ENCODE measurements at regions not wholly inside any gene's neighbourhood (a gene's known extent, or its start where the extent isn't known, plus 50 kb on each side); places are given as distances from the start of the nearest gene placed in this dataset.

DNA sequence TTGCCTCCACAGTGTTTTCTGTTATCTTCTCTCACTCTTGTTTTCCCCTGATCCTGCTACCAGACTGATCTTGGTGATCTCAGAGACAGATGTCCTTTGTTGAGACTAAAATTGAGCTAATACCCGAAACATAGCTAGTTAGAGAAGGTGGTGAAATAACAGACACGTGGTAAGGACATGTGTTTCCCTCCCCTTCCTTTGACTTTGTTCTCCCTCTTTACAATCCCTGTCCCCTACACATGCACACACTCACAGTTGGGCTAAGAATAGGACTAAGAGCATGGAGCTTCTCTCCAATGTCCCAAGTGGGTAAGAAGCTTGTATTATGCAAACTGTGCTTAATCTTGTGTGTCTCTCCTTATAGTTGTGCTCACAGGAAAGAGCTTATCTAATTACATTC lies 1603.0 kb upstream of the C9orf72 start:
- in situ Hi-C loops (cut with HindIII; ENCODE audit: low pct_unique_long_range_greater_than_20kb, low sequenced_read_pairs), result no loop called here
- H3K4me1 ChIP-seq (ENCODE audit: control insufficient read depth, insufficient read depth, low read length), result no peaks in the 10 kb centered on the region
- TF ChIP-seq, protein P1, sequence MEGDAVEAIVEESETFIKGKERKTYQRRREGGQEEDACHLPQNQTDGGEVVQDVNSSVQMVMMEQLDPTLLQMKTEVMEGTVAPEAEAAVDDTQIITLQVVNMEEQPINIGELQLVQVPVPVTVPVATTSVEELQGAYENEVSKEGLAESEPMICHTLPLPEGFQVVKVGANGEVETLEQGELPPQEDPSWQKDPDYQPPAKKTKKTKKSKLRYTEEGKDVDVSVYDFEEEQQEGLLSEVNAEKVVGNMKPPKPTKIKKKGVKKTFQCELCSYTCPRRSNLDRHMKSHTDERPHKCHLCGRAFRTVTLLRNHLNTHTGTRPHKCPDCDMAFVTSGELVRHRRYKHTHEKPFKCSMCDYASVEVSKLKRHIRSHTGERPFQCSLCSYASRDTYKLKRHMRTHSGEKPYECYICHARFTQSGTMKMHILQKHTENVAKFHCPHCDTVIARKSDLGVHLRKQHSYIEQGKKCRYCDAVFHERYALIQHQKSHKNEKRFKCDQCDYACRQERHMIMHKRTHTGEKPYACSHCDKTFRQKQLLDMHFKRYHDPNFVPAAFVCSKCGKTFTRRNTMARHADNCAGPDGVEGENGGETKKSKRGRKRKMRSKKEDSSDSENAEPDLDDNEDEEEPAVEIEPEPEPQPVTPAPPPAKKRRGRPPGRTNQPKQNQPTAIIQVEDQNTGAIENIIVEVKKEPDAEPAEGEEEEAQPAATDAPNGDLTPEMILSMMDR (IDR thresholded peaks at IDR 0.05), result no peak
- TF ChIP-seq, protein P2, sequence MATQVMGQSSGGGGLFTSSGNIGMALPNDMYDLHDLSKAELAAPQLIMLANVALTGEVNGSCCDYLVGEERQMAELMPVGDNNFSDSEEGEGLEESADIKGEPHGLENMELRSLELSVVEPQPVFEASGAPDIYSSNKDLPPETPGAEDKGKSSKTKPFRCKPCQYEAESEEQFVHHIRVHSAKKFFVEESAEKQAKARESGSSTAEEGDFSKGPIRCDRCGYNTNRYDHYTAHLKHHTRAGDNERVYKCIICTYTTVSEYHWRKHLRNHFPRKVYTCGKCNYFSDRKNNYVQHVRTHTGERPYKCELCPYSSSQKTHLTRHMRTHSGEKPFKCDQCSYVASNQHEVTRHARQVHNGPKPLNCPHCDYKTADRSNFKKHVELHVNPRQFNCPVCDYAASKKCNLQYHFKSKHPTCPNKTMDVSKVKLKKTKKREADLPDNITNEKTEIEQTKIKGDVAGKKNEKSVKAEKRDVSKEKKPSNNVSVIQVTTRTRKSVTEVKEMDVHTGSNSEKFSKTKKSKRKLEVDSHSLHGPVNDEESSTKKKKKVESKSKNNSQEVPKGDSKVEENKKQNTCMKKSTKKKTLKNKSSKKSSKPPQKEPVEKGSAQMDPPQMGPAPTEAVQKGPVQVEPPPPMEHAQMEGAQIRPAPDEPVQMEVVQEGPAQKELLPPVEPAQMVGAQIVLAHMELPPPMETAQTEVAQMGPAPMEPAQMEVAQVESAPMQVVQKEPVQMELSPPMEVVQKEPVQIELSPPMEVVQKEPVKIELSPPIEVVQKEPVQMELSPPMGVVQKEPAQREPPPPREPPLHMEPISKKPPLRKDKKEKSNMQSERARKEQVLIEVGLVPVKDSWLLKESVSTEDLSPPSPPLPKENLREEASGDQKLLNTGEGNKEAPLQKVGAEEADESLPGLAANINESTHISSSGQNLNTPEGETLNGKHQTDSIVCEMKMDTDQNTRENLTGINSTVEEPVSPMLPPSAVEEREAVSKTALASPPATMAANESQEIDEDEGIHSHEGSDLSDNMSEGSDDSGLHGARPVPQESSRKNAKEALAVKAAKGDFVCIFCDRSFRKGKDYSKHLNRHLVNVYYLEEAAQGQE (IDR thresholded peaks at IDR 0.05; ENCODE audit: insufficient read depth in 1 of 2, low read depth in 2 of 2, low read length in 1 of 2), result no peak
- no peak for TF ChIP-seq SIN3A (IDR thresholded peaks at IDR 0.05; ENCODE audit: borderline replicate concordance, insufficient read depth, low read depth, low read length)
- no peak for TF ChIP-seq POLR2AphosphoS5 (IDR thresholded peaks at IDR 0.05; ENCODE audit: low read depth, low read length)
- no peak for TF ChIP-seq TCF7L2 (IDR thresholded peaks at IDR 0.05; ENCODE audit: low read depth, low read length)
- no peaks in the 10 kb centered on the region for H3K9me3 ChIP-seq (ENCODE audit: control insufficient read depth, insufficient read depth, low read depth, low read length)
- ChIA-PET POLR2A (no interaction called here), CTCF (no interaction called here)
- DNase-seq (ENCODE audit: low read depth, low spot score) (no peak), ATAC-seq (no peak)
- H3K27ac ChIP-seq (ENCODE audit: low read length), result no peak overlapping the region
- H3K36me3 ChIP-seq (ENCODE audit: control insufficient read depth, insufficient read depth, low read length), result no peaks in the 10 kb centered on the region
- intact Hi-C loops (cut with micrococcal nuclease; ENCODE audit: unreplicated experiment), result no loop called here
- no TSS peak for BruUV-seq (replicated peaks)
- no peak overlapping the region for H3K4me3 ChIP-seq (ENCODE audit: low read depth in 2 of 2, low read length in 2 of 2)
- H3K27me3 ChIP-seq (ENCODE audit: control insufficient read depth, insufficient read depth, low read length), result no peaks in the 10 kb centered on the region

DNA sequence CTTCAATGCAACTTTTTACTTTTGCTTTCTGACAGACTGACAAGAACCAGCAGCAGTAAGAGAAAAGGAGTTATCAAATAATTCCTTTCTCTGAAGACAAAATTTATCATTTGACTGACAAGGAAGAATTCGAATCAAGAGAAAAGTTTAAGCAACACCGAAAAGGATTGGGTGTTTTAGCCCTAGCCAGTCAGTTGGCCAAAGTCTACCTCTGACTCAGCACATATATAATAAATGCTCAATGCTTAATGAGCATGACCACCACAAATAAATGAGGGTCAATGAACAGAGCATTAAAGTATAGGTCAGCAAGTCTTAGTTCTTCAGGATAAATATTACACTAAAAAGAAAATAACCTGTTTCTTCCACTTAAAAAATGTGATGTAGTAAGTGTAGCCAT lies 1603.5 kb upstream of the C9orf72 start:
- intact Hi-C loops (cut with micrococcal nuclease; ENCODE audit: unreplicated experiment), result no loop called here

More for the DNA sequence above, 1603.5 kb upstream of the C9orf72 start:
- ATAC-seq (no peak), DNase-seq (ENCODE audit: low read depth, low spot score) (no peak)
- in situ Hi-C loops (cut with HindIII; ENCODE audit: low pct_unique_long_range_greater_than_20kb, low sequenced_read_pairs), result no loop called here
- no peaks in the 10 kb centered on the region for H3K9me3 ChIP-seq (ENCODE audit: control insufficient read depth, insufficient read depth, low read depth, low read length)
- TF ChIP-seq TCF7L2 (IDR thresholded peaks at IDR 0.05; ENCODE audit: low read depth, low read length) (no peak), SIN3A (IDR thresholded peaks at IDR 0.05; ENCODE audit: borderline replicate concordance, insufficient read depth, low read depth, low read length) (no peak), POLR2AphosphoS5 (IDR thresholded peaks at IDR 0.05; ENCODE audit: low read depth, low read length) (no peak)
- TF ChIP-seq, protein P1 (IDR thresholded peaks at IDR 0.05), result no peak
- TF ChIP-seq, protein P2 (IDR thresholded peaks at IDR 0.05; ENCODE audit: insufficient read depth in 1 of 2, low read depth in 2 of 2, low read length in 1 of 2), result no peak
- POLR2A ChIA-PET, result no interaction called here
- no peak overlapping the region for H3K27ac ChIP-seq (ENCODE audit: low read length)
- H3K27me3 ChIP-seq (ENCODE audit: control insufficient read depth, insufficient read depth, low read length), result no peaks in the 10 kb centered on the region
- BruUV-seq (replicated peaks), result no TSS peak
- no peaks in the 10 kb centered on the region for H3K4me1 ChIP-seq (ENCODE audit: control insufficient read depth, insufficient read depth, low read length)
- H3K4me3 ChIP-seq (ENCODE audit: low read depth in 2 of 2, low read length in 2 of 2), result no peak overlapping the region
- H3K36me3 ChIP-seq (ENCODE audit: control insufficient read depth, insufficient read depth, low read length), result no peaks in the 10 kb centered on the region
- CTCF ChIA-PET, result no interaction called here
